Fibroblast of pulmonary artery (primary cell): ENCODE measurements at regions not wholly inside any gene's neighbourhood (a gene's known extent, or its start where the extent isn't known, plus 50 kb on each side); places are given as distances from the start of the nearest gene placed in this dataset.
A peak's percentile ranks its signal among the peaks of the same experiment; 100 is the strongest.

ENCODE experiments used
- DNase-seq: peaks from one replicate; pipeline ENCODE4 v3.0.0-alpha.2; 2010; ENCODE audit warnings: low read depth
- H3K4me3 ChIP-seq: replicated peaks from 2 replicates; pipeline ENCODE4 v1.5.1; 2011; ENCODE audit warnings: low read depth, mild to moderate bottlenecking, control low read depth, low read length, moderate library complexity
- TF ChIP-seq, protein P1 (sequence below): IDR thresholded peaks from 2 replicates; pipeline ENCODE4 v1.5.1; 2011; ENCODE audit warnings: mild to moderate bottlenecking, control low read depth, low read length, inconsistent platforms; ENCODE audit errors: missing control alignments

DNA sequence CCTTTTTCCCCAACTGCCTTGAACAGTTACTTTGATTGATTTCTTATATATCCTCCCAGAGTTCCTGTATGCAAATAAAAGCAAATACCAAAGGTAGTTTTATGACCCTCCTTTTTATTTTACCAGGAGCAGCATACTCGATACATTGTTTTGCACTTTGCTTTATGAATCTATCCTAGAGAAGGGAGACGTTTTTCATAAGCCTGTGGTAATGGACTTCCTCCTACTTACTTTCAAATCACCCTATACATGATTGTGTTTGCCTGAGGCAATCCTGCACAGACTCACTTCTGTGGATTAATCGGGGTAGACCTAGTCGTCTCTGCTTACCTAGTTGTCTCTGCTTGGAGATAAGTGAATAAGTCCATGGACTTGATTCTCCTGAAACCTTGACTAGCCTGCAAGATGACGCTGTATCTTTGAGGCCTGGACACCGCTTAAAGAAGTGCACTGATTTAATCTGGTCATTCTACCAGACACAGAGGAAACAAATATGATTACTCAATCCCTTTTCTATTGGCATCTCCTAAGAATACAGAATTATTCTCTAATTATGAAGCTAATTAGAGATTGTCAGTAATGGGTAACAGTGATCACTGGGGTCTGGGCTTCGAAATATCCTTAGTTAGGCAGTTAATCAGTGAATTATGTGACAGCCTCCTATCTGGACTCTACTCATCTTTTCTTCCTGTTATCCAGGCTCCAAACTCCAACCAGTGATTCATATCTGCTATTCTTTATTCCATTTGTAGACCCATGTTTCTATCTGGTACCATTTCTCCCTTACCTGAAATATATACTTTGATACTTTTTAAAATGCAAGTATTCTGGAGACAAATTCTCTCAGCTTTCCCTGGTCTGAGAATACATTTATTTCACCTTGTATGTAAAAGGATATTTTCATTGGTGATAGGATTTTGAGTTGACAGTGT lies 447.4 kb upstream of the TRIB2 start:
- no peak for DNase-seq
- TF ChIP-seq, protein P1, sequence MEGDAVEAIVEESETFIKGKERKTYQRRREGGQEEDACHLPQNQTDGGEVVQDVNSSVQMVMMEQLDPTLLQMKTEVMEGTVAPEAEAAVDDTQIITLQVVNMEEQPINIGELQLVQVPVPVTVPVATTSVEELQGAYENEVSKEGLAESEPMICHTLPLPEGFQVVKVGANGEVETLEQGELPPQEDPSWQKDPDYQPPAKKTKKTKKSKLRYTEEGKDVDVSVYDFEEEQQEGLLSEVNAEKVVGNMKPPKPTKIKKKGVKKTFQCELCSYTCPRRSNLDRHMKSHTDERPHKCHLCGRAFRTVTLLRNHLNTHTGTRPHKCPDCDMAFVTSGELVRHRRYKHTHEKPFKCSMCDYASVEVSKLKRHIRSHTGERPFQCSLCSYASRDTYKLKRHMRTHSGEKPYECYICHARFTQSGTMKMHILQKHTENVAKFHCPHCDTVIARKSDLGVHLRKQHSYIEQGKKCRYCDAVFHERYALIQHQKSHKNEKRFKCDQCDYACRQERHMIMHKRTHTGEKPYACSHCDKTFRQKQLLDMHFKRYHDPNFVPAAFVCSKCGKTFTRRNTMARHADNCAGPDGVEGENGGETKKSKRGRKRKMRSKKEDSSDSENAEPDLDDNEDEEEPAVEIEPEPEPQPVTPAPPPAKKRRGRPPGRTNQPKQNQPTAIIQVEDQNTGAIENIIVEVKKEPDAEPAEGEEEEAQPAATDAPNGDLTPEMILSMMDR, result no peak
- H3K4me3 ChIP-seq, result no peak overlapping the region

DNA sequence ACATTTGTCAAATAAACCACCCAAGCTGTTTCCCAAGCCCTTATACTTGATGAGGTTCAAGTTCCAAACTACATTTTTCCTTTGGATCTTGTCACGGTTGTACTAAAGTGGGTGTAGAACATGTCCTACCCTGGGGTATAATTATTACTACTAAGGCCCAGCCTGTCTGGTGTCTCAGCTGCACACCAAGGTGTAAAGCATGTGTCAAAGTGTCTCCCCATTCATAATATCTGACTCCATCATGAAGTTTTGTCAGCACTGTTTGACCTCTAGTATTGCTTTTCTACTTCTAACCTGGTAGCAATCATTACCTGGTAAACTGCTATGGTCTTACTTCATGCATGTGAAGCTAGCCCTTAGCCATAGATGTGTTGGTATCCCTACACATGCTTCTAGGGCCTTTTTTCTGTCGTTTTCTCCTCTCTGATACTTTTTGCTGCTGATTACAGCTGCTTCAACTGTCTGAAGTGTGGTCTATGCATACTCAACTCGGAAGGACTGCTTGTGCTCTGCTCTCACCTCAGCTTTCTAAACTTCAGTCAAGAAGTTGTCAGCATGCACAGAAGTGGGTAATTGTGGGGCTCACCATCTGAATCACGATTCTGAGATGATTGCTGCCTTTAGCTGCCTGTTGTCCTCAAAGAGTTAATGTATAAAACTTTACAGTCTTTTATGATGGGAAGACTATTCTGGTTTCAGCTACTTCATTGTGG lies 445.7 kb upstream of the TRIB2 start:
- TF ChIP-seq, protein P1, result no peak
- H3K4me3 ChIP-seq, result no peak overlapping the region
- DNase-seq, result no peak

DNA sequence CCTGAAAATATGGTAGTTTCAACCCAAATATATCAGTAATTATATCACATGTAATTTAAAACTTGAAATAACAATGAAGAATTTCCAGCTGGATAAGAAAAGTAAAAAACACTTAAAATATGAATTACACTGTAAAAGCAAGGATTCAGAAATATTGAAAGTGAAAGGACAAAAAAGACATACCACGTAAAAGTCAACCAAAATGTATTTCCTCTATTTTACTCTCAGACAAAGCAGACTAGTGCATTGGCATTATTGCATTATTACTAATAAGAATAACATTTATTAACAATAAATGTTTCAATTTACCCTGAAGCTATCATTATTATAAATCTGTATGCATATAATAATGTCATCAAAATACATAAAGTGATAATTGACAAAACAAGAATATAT lies 445.1 kb upstream of the TRIB2 start:
- no peak overlapping the region for H3K4me3 ChIP-seq
- TF ChIP-seq, protein P1, result no peak
- DNase-seq, result no peak

DNA sequence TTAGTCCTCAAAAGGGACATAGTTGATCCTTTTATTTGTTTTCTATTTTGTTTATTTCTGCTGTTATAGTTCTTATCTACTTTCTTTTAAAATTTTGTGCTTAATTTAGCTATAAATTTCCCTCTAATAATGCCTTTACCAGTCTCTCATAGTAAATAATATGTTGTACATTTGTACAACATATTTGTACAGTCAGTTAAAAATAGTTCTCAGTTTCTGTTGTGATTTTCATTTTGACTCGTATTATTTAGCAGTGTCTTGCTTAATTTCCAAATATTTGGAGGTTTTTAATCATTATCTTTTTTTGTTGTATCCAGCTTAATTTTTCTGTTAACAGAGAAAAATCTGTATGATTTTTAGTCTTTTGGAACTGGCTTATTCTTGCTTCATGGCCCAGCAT lies 443.6 kb upstream of the TRIB2 start:
- TF ChIP-seq, protein P1, result no peak
- no peak for DNase-seq
- H3K4me3 ChIP-seq, result no peak overlapping the region

DNA sequence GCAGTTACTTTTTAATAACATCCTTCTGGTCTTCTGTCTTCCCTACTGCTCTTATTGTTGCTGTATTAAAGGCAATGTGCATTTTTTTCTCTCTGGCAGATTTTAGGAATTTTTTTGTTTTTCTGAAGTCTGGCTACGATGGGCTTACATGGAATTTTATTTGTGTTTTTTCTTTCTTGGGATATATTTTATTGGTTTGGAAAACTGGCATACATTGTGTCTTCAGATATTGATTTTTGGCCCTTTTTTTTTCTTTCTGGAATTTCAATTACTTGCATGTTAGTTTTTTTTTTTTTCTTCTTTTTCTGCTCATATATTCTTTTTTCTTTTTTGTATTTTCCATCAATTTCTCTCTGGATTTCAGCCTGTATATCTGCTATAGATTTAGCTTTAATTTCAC lies 442.1 kb upstream of the TRIB2 start:
- DNase-seq, result no peak
- no peak overlapping the region for H3K4me3 ChIP-seq
- TF ChIP-seq, protein P1, result no peak

DNA sequence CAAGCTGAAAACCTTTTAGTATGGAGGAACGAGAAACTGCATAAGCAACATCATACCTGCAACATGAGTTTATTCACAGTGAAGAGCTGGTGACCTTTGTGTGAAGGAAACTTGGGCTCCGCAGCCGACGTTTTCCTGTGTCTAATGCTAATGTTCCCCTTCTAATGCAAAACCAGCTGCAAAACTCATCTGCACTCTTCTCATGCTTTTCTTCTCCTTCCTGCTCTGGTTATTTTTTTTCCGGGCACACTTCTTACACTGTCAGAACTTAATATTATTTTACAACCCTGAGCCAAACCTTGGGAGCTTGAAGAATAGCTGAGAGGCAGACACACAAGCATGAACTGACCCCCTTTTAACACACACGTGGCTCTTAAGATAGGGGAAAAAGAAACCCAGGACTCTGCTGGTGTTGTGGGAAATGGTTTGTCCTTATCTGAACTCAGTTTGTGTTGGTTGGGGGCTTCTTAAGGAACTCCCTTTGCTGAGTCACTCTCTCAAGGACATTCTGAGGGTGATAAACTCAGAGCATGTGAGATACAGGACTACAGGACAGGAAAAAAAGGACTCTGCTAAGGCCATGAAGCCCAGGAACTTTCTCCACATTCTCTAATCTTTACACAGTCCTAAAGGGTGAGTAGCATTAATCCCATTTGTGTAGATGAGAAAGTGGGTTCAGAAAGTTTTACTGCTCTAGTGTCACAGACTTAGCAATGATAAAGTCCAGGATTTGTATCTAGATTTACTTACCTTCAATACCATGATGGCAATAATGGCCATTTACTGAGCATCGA lies 439.3 kb upstream of the TRIB2 start:
- TF ChIP-seq, protein P1, result no peak
- peak; percentile 31 for DNase-seq
- no peak overlapping the region for H3K4me3 ChIP-seq
